ENCODE measurements at regions not wholly inside any gene's neighbourhood (a gene's known extent, or its start where the extent isn't known, plus 50 kb on each side); places are given as distances from the start of the nearest gene placed in this dataset.

DNA sequence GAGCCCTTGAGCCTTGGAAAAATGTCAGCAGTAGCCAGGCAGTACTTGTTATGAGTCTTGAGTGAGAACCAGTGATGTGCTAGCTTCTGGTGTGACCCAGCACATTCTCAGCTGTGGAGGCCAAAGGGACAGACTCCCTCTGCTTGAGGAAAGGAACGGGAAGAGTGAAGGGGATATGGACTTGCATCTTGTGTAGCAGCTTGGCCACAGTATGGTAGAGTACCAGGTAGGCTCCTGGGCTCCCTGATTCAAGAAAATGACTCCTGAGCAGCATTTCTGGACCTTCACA, 1601.9 kb upstream of the ADGRL3 start:
- H3K27me3 ChIP-seq (replicated peaks in 1 of 2; ENCODE audit: control insufficient read depth in 2 of 2, insufficient read depth in 2 of 2, low read length in 1 of 2) = no peaks in the 10 kb centered on the region
- no peak overlapping the region for H3K4me3 ChIP-seq
- no TSS peak for BruUV-seq (replicated peaks)
- TF ChIP-seq RAD21 (IDR thresholded peaks at IDR 0.05; ENCODE audit: insufficient read depth, low read depth, low read length) = no peak
- TF ChIP-seq ZNF24 (IDR thresholded peaks at IDR 0.05) = no peak
- TF ChIP-seq CREB1 (IDR thresholded peaks at IDR 0.05; ENCODE audit: low read depth) = no peak
- TF ChIP-seq, protein P1, sequence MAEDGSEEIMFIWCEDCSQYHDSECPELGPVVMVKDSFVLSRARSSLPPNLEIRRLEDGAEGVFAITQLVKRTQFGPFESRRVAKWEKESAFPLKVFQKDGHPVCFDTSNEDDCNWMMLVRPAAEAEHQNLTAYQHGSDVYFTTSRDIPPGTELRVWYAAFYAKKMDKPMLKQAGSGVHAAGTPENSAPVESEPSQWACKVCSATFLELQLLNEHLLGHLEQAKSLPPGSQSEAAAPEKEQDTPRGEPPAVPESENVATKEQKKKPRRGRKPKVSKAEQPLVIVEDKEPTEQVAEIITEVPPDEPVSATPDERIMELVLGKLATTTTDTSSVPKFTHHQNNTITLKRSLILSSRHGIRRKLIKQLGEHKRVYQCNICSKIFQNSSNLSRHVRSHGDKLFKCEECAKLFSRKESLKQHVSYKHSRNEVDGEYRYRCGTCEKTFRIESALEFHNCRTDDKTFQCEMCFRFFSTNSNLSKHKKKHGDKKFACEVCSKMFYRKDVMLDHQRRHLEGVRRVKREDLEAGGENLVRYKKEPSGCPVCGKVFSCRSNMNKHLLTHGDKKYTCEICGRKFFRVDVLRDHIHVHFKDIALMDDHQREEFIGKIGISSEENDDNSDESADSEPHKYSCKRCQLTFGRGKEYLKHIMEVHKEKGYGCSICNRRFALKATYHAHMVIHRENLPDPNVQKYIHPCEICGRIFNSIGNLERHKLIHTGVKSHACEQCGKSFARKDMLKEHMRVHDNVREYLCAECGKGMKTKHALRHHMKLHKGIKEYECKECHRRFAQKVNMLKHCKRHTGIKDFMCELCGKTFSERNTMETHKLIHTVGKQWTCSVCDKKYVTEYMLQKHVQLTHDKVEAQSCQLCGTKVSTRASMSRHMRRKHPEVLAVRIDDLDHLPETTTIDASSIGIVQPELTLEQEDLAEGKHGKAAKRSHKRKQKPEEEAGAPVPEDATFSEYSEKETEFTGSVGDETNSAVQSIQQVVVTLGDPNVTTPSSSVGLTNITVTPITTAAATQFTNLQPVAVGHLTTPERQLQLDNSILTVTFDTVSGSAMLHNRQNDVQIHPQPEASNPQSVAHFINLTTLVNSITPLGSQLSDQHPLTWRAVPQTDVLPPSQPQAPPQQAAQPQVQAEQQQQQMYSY (CRISPR knock-in tag; IDR thresholded peaks at IDR 0.05) = no peak
- TF ChIP-seq HCFC1 (IDR thresholded peaks at IDR 0.05; ENCODE audit: low read length) = no peak
- no peak for TF ChIP-seq STAT3 (IDR thresholded peaks at IDR 0.05; ENCODE audit: low read depth, low read length)
- no peak for TF ChIP-seq BMI1 (IDR thresholded peaks at IDR 0.05; ENCODE audit: borderline replicate concordance)
- TF ChIP-seq FOS (IDR thresholded peaks at IDR 0.05; ENCODE audit: borderline replicate concordance, extremely low read depth, insufficient read length) = no peak
- no peak for TF ChIP-seq POLR2AphosphoS5 (IDR thresholded peaks at IDR 0.05; ENCODE audit: low read length)
- TF ChIP-seq NR2C1 (IDR thresholded peaks at IDR 0.05) = no peak
- FAIRE-seq (no peak), DNase-seq (ENCODE audit: low read depth, low spot score) (no peak), ATAC-seq (no peak)
- H3K36me3 ChIP-seq (ENCODE audit: control insufficient read depth in 2 of 2, insufficient read depth in 2 of 2, low read length in 1 of 2) = no peaks in the 10 kb centered on the region
- no peak overlapping the region for H2AFZ ChIP-seq (ENCODE audit: control insufficient read depth, low read depth, low read length)
- CTCF ChIA-PET = no interaction called here
- no peaks in the 10 kb centered on the region for H4K20me1 ChIP-seq (ENCODE audit: control insufficient read depth, insufficient read depth)
- SMC1A ChIA-PET (ENCODE audit: uncharacterized antibody, unreplicated experiment) = no interaction called here
- H3K4me2 ChIP-seq (ENCODE audit: control insufficient read depth, insufficient read depth) = no peak overlapping the region
- no peak overlapping the region for H3K27ac ChIP-seq (ENCODE audit: control insufficient read depth, insufficient read depth)
- intact Hi-C loops (cut with micrococcal nuclease; ENCODE audit: unreplicated experiment) = no loop called here
- POLR2A ChIA-PET = no interaction called here
- WGBS (ENCODE audit: insufficient coverage, insufficient replicate concordance, low lambda C conversion rate, missing lambda C conversion rate) = 0% methylated on average over 1 of the region's 1 CpG
- H3K9me3 ChIP-seq (replicated peaks; ENCODE audit: control insufficient read depth, insufficient read depth, low read length) = no peaks in the 10 kb centered on the region
- H3K9ac ChIP-seq (ENCODE audit: control insufficient read depth, insufficient read depth, low read length) = no peak overlapping the region
- in situ Hi-C loops (cut with MboI) = no loop called here
- RAD21 ChIA-PET (ENCODE audit: unreplicated experiment) = no interaction called here
- H3K4me1 ChIP-seq (ENCODE audit: control insufficient read depth, insufficient read depth, low read length) = no peaks in the 10 kb centered on the region
- no peaks in the 10 kb centered on the region for H3K79me2 ChIP-seq (ENCODE audit: control insufficient read depth, insufficient read depth, low read length)

All from GM12878 (cell line).